Upper lobe of left lung (tissue), 4 donors: ENCODE measurements at regions not wholly inside any gene's neighbourhood (a gene's known extent, or its start where the extent isn't known, plus 50 kb on each side); places are given as distances from the start of the nearest gene placed in this dataset.

Experiments used
- CTCF ChIP-seq, 6 experiments: fragments of 450-650 bp in 4 of 6; fragments of 200-600 bp in 2 of 6; sonication (generic) in 2 of 6; IDR thresholded peaks; one replicate each; pipeline ENCODE4 v1.5.1; 2016 to 2019; ENCODE audit warnings: antibody characterized with exemption in 6 of 6
- POLR2A ChIP-seq, 4 donors: fragments of 450-650 bp; IDR thresholded peaks; one replicate each; pipeline ENCODE4 v1.5.1; 2016 to 2017; ENCODE audit warnings: antibody characterized with exemption in 4 of 4, mild to moderate bottlenecking in 2 of 4
- POLR2AphosphoS5 ChIP-seq, 2 donors: sonication (generic); formaldehyde crosslinking; IDR thresholded peaks; one replicate each; pipeline ENCODE4 v1.5.1; 2017; ENCODE audit warnings: antibody characterized with exemption in 2 of 2

- no peak for TF ChIP-seq CTCF (IDR thresholded peaks at IDR 0.05)
- no peak for TF ChIP-seq POLR2AphosphoS5 (IDR thresholded peaks at IDR 0.05)
- no peak for TF ChIP-seq POLR2A (IDR thresholded peaks at IDR 0.05)
Observed at GRCh38 chrX:39164212-39164611, 363.0 kb downstream of the MID1IP1 start.
